ENCODE measurements at regions not wholly inside any gene's neighbourhood (a gene's known extent, or its start where the extent isn't known, plus 50 kb on each side); places are given as distances from the start of the nearest gene placed in this dataset.

GRCh38 chr10:8171008-8171407, 116.5 kb downstream of the GATA3 start:
- TF ChIP-seq CTCF (IDR thresholded peaks at IDR 0.05; ENCODE audit: extremely low read depth in 1 of 2, insufficient read depth in 1 of 2, low read depth in 1 of 2, low read length in 2 of 2) (no peak), FOS (IDR thresholded peaks at IDR 0.05; ENCODE audit: borderline replicate concordance, insufficient read depth, low read length) (no peak), POLR2A (IDR thresholded peaks at IDR 0.05; ENCODE audit: low read depth, low read length) (no peak), POLR2AphosphoS5 (IDR thresholded peaks at IDR 0.05; ENCODE audit: insufficient read depth, low read depth, low read length) (no peak), EZH2 (IDR thresholded peaks at IDR 0.05; ENCODE audit: borderline replicate concordance, low read depth, low read length, severe bottlenecking) (no peak), JUN (IDR thresholded peaks at IDR 0.05; ENCODE audit: borderline replicate concordance, insufficient read depth, insufficient read length, low read depth) (no peak), MAX (IDR thresholded peaks at IDR 0.05; ENCODE audit: insufficient read depth, insufficient read length) (no peak)

All from endothelial cell of umbilical vein (primary cell).